ENCODE measurements at regions not wholly inside any gene's neighbourhood (a gene's known extent, or its start where the extent isn't known, plus 50 kb on each side); places are given as distances from the start of the nearest gene placed in this dataset.

GRCh38 chr14:101068313-101069227 is 165.0 kb upstream of the RTL1 start:
- no peak for DNase-seq (ENCODE audit: low spot score)

DNA sequence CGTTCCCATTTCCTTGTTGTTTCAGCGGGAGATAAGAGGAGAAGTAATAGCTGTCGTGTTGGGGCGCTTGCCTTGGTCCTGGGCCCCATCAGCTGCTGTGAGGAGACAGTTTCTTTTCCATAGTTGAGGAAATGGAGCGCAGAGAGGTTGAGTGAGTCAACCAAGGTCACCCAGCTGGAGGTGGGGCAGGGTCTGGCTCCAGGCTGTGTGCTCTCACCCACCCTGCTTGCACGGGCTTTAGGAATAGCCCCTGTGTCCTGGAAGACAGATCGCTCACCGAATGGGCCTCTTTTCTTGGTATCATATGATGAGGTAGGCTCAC is 165.7 kb upstream of the RTL1 start:
- DNase-seq (ENCODE audit: low spot score), result no peak

- DNase-seq (ENCODE audit: low spot score), result no peak
These were observed 166.3 kb upstream of the RTL1 start for GRCh38 chr14:101069666-101070362.

- DNase-seq (ENCODE audit: low spot score), result no peak
These were observed 167.3 kb upstream of the RTL1 start for GRCh38 chr14:101070540-101071492.

DNA sequence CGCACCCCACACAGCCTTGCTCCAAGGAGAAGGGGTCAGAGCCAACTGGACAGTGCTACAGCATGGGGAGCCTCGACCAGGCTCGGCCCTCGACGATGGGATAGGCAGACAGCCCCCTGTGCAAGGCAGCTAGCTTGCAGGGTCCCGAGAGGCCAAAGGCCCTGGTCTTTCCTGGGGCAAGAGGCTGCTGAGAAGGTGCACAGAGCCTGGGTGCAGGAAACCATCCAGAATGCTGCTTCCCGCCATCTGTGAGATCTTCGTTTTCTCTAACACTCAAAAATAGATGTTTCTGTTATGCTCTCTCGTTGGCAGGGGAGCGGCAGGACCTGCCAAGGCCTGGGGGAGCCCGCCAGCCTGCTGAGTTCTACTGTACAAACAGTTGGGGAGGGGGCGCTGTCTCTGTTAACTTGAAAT is 168.0 kb upstream of the RTL1 start:
- DNase-seq (ENCODE audit: low spot score), result no peak

DNA sequence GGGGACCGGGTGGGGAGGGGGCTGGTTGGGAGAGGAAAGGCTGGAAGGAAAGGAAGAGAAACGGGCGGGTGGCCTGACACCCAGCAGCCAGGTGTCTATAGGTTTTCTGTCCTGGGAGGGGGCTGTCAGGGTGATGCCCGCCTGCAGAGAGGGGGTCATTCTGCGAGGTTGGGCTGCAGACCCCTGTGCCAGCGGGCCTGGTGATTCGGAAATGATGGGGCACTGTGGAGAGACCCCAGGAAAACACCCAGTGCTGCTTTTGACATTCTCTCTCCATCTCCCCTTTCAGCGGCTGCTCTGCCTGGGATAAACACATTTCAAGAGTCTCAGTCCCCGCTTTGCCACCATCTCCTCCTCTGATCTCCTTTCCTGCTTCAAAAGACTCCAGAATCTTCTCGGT is 168.5 kb upstream of the RTL1 start:
- DNase-seq (ENCODE audit: low spot score), result no peak

GRCh38 chr14:101072531-101072930 is 169.0 kb upstream of the RTL1 start:
- DNase-seq (ENCODE audit: low spot score), result no peak

GRCh38 chr14:101072945-101073597 is 169.5 kb upstream of the RTL1 start:
- peak; percentile 79 for DNase-seq (ENCODE audit: low spot score)

DNA sequence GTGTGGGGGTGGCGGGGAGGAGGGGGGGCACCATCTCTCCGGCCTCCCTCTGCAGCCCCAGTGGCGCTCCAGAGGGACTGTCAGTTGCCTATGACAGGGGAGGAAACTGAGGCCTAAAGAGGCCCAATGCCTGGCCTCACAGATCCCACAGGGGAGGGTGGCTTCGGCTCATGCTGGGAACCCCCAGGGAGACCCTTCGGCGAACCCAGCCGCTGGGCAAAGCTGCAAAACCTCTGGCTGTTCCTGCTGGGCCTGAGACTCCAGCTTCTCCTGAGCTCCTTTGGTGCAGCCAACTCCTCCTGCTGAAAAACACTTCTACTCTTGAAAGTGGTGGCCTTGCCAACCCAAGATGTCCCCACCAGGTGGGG is 170.1 kb upstream of the RTL1 start:
- no peak for DNase-seq (ENCODE audit: low spot score)

DNA sequence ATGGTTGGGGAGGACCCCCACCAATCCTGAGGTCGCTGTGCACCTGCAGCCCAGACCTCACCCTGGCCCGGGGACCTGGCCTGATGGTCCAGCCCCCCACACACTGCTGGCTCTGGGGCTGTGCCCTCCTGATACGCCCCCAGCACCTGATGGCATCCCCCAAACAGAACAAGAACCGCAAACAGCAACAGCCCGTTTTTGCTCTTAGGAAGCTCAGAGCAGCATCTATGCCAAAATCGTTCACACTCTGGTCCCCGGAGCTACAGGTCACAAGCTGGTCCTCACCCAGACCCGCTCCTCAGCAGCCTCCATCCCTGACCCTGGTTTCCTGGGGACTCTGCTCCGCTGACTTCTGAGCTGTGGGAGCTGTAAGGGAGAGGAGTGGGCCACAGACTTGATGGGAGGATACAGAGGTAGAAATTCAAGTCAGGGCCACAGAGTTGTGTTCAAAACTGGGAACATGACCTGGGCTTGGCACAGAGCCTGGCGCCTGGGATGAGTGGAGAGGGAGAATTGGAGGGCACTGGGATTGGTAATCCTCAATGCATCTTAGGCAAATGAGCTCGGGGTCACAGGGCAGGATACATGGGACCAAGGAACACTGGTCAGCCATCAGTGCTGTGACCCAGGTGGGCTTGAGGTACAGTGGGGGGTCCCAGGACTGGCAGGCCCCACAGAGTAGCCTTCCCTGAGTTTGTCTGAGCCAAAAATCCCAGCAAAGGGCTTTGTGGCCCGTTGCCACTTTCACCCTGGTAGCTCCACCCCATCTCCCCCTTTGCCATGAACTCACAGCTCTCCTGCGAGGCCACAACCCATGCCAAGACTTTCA is 170.9 kb upstream of the RTL1 start:
- DNase-seq (ENCODE audit: low spot score), result no peak

DNA sequence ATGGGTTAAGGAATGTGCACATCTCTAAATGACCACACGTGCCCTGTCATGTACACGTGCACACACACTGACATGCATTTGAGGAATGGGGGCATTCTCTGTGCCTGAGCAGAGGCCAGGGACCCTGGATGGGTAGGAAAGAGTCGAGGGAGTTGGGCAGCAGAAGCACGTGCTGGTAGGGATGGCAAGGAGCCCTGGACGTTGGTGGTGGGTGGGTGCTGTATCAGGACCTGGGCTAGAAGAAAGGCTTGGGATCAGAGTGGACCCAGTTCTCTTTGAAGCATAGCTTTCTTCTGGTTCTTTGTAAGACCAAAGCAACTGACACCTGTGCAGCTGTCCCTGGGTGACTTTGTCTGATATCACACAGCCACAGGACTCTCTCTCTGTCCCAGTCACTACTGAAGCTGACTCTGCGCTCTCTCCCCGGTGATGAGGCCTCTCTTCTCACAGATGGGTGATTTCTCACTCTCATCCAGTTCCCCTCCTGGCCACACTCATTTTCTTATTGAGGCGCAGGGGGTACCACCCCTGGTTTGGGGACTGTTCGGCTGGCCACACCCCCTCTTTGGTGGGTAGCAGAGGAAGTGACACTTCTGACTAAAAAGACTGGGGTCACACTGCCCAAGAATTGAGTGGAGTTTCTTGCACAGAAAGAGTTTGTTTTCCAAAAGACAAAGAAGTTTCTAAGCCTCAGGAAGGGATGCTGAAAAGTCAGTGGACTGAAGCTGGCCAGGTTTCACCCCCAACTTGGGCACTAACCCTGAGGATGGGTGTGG is 171.7 kb upstream of the RTL1 start:
- DNase-seq (ENCODE audit: low spot score), result no peak

GRCh38 chr14:101075801-101076413 is 172.4 kb upstream of the RTL1 start:
- no peak for DNase-seq (ENCODE audit: low spot score)

DNA sequence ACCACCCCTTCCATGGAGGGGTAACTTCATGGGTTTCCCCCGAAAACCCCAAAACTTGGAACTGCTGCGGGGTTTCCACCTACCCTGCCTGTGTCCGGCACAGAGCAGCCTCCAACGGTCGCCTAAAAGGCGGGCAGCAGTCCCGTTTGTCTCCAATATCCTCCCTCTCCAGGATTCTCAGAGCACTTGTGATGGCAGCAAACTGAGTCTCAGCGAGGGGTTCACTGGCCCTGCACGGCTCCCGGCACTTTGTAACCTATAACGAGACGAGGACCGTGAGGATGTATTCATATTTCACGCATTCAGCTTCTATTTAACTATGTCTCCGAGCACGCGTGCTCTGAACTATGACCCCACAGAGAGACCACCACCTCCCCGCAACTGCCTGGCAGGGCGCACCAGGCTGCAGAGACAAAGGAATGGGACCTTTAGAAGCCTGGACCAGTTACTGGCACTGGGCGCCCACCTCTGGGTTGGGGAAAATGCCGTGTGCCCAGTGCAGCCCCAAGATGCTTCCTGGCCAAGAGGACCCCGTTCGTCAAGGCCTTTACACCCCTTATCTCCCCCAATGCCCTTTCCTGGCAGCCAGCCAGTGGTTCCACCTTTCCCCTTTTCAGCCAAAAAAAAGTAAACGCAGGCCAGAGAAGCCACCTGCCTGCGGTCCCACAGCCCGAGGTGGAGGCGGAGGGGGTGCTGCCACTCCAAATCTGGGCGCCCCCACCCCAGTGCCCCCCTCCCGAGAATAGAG is 173.1 kb upstream of the RTL1 start:
- DNase-seq (ENCODE audit: low spot score), result no peak

GRCh38 chr14:101077481-101078074 is 174.1 kb upstream of the RTL1 start:
- no peak for DNase-seq (ENCODE audit: low spot score)

- DNase-seq (ENCODE audit: low spot score), result no peak
These were observed 174.8 kb upstream of the RTL1 start for GRCh38 chr14:101078170-101078891.

- DNase-seq (ENCODE audit: low spot score), result no peak
These were observed 175.3 kb upstream of the RTL1 start for GRCh38 chr14:101078892-101079221.

DNA sequence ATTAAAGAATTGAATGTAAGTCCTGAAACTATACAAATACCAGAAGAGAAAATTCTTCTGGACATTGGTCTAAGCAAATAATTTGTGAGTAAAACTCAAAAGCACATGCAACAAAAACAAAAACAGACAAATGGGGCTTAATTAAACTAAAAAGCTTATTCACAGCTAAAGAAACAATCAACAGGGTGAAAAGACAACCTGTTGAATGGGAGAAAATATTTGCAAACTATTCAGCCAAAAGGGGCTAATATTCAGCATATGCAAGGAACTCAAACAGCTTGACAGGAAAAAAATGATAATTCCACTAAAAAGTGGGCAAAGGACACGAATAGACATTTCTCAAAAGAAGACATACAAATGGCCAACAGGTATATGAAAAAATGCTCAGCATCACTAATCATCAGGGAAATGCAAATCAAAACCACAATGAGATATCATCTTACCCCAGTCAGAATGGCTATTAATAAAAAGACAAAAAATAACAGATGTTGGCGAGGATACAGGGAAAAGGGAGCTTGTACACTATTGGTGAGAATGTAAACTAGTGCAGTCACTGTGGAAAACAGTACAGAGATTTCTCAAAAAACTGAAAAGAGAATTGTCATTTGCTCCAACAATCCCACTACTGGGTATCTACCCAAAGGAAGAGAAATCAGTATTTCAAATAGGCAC is 177.5 kb upstream of the RTL1 start:
- no peak for DNase-seq (ENCODE audit: low spot score)

DNA sequence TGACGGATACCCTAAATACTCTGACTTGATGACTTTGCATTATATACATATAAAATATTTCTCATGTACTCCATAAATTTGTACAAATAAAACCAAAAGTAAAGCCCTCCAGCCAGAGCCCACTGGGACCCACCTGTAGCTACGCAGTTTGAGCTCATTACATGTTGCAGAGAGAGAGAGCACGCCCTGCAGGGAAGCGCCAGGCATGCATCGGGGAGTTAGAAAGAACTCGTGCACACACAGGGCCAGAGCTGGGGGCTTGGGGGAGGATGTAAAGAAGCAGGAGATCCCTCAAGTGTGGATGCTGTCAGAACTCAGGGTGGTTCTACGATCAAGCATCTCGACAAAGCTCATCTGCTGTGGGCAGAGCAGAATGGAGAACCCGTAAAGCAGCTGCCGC is 178.5 kb upstream of the RTL1 start:
- no peak for DNase-seq (ENCODE audit: low spot score)
